Stimulated activated effector memory CD8-positive, alpha-beta T cell treated with anti-CD3 and anti-CD28 coated beads, Interleukin-12 subunit alpha, Interleukin-12 subunit beta, amount 100 ng/mL, for 72 hours (primary cell): ENCODE measurements at regions not wholly inside any gene's neighbourhood (a gene's known extent, or its start where the extent isn't known, plus 50 kb on each side); places are given as distances from the start of the nearest gene placed in this dataset.
"Not testable (repeated sequence)": the region's sequence is repeated elsewhere in the genome, so short reads cannot be mapped to it uniquely, and the experiment has no call there.

ENCODE experiments used
- ATAC-seq: fragments of 150-1000 bp; cut with Tn5 transposase; 2 replicates; pipeline ENCODE4 v1.10.0; 2021
- DNase-seq, 2 donors: peaks; one replicate each; pipeline ENCODE4 v3.0.0; 2021 to 2022; ENCODE audit warnings: low spot score in 2 of 2
- H3K27ac Mint-ChIP-seq: one replicate; pipeline ENCODE4 v1.8.0; 2022; ENCODE audit warnings: mild to moderate bottlenecking, mixed read lengths
- H3K36me3 Mint-ChIP-seq: one replicate; pipeline ENCODE4 v1.8.0; 2022; ENCODE audit warnings: mild to moderate bottlenecking, mixed read lengths
- H3K4me1 Mint-ChIP-seq: one replicate; pipeline ENCODE4 v1.8.0; 2022; ENCODE audit warnings: mixed read lengths
- H3K4me3 Mint-ChIP-seq: one replicate; pipeline ENCODE4 v1.8.0; 2022; ENCODE audit warnings: mild to moderate bottlenecking, mixed read lengths
- H3K9me3 Mint-ChIP-seq: one replicate; pipeline ENCODE4 v1.8.0; 2022; ENCODE audit warnings: mixed read lengths

DNA sequence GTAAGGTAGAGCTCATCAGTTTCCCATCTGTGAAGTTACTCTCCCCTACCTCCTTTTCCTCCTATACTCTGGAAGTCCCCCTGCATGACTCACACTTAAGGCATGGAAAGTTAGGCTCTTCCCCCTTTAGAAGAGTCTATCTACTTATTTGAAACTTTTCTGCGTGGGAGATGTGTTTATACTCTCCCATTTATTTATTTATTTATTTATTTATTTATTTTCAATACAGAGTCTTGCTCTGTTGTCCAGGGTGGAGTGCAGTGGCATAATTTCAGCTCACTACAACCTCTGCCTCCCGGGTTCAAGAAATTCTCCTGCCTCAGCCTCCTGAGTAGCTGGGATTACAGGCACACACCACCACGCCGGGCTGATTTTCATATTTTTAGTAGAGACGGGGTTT is 107.5 kb upstream of the JCAD start:
- no peak for DNase-seq
- Mint-ChIP-seq H3K27ac (no peak overlapping the region), H3K9me3 (no peaks in the 10 kb centered on the region), H3K4me3 (no peak overlapping the region), H3K36me3 (no peaks in the 10 kb centered on the region), H3K4me1 (no peaks in the 10 kb centered on the region)
- ATAC-seq, result no peak

DNA sequence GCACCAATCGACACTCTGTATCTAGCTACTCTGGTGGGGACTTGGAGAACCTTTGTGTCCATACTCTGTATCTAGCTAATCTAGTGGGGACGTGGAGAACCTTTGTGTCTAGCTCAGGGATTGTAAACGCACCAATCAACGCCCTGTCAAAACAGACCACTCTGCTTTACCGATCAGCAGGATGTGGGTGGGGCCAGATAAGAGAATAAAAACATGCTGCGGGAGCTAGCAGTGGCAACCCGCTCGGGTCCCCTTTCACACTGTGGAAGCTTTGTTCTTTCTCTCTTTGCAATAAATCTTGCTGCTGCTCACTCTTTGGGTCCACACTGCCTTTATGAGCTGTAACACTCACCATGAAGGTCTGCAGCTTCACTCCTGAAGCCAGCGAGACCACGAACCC is 104.0 kb upstream of the JCAD start:
- DNase-seq, H3K4me1 Mint-ChIP-seq, H3K9me3 Mint-ChIP-seq, ATAC-seq, H3K36me3 Mint-ChIP-seq, H3K27ac Mint-ChIP-seq: not testable (repeated sequence)
- H3K4me3 Mint-ChIP-seq, result peak overlapping the region; percentile 36

DNA sequence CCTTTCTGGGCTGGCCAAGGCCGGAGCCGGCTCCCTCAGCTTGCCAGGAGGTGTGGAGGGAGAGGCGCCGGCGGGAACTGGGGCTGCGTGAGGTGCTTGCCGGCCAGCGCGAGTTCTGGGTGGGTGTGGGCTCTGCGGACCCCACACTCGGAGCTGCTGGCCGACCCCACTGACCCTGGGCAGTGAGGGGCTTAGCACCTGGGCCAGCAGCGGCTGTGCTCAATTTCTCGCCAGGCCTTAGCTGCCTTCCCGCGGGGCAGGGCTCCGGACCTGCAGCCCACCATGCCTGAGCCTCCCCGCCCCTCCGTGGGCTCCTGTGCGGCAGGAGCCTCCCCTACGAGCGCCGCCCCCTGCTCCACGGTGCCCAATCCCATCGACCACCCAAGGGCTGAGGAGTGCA is 103.4 kb upstream of the JCAD start:
- not testable (repeated sequence) for H3K4me1 Mint-ChIP-seq, ATAC-seq, DNase-seq, H3K9me3 Mint-ChIP-seq, H3K4me3 Mint-ChIP-seq, H3K36me3 Mint-ChIP-seq, H3K27ac Mint-ChIP-seq

DNA sequence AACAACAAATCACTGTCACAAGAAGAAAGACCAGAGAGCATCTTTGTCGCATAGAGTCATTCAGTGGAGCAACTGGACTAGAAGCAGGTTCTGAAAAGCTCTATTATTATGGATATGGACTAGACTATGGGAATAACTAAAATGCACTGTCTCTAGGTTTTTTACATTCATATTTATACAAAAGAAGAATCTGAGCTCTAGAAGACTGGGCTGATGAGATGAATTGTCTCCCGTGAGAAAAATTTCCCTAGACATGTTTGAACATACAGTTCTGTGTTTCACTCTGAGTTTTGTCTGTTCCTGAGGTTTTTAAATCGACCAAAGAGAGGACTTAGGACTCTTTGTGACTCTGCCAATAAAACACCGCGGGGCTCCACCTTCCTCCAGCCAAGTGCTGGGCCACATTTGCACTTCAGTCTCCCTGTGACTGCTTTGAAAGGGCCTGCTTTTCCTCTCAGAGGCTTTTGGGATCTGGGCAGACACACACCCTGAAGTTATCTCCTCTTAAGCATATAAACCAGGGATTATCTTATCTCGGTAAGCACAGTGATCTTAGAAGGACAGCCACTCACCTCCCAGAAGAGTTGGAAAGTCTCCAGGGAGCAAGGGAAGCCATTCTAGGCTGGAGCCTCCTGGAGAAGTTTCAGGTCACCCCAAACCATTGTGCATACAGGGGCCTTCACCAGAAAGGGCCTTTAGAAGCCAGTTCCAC is 101.0 kb upstream of the JCAD start:
- no peak for DNase-seq
- H3K4me1 Mint-ChIP-seq, result no peaks in the 10 kb centered on the region
- no peak for ATAC-seq
- H3K27ac Mint-ChIP-seq, result no peak overlapping the region
- no peak overlapping the region for H3K4me3 Mint-ChIP-seq
- no peaks in the 10 kb centered on the region for H3K36me3 Mint-ChIP-seq
- no peaks in the 10 kb centered on the region for H3K9me3 Mint-ChIP-seq

GRCh38 chr10:30159614-30160013 is 100.2 kb upstream of the JCAD start:
- not testable (repeated sequence) for DNase-seq, H3K9me3 Mint-ChIP-seq, ATAC-seq, H3K27ac Mint-ChIP-seq, H3K36me3 Mint-ChIP-seq, H3K4me3 Mint-ChIP-seq, H3K4me1 Mint-ChIP-seq

- DNase-seq, result no peak
- H3K27ac Mint-ChIP-seq, result no peak overlapping the region
- no peaks in the 10 kb centered on the region for H3K9me3 Mint-ChIP-seq
- ATAC-seq, result no peak
- no peaks in the 10 kb centered on the region for H3K4me1 Mint-ChIP-seq
- H3K4me3 Mint-ChIP-seq, result no peak overlapping the region
- no peaks in the 10 kb centered on the region for H3K36me3 Mint-ChIP-seq
Measured at GRCh38 chr10:30158325-30158960, 99.1 kb upstream of the JCAD start.

GRCh38 chr10:30155401-30155800 is 96.0 kb upstream of the JCAD start:
- H3K9me3 Mint-ChIP-seq, result no peaks in the 10 kb centered on the region
- no peaks in the 10 kb centered on the region for H3K4me1 Mint-ChIP-seq
- H3K4me3 Mint-ChIP-seq, result no peak overlapping the region
- H3K36me3 Mint-ChIP-seq, result no peaks in the 10 kb centered on the region
- no peak for ATAC-seq
- H3K27ac Mint-ChIP-seq, result no peak overlapping the region
- no peak for DNase-seq

GRCh38 chr10:30154561-30154960 is 95.2 kb upstream of the JCAD start:
- DNase-seq, result no peak
- Mint-ChIP-seq H3K27ac (no peak overlapping the region), H3K36me3 (no peaks in the 10 kb centered on the region)

DNA sequence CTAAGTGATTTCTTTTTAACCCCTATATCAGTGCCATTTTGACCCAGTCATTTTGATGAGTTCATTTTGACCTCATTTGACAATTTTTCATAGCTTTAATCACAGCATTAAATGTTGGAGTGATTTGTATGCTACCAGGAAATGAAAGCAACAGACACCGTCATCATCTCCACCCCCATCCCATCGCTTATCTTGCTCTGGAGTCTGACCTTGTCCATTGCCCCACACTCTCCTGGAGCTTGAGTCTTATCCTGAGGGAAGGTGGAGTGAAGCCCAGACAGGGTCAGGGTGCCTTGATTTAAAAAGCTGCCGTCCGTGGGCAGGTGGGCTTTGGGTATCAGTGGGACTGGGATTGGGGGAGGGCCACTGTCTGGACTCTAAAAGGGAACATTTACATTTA is 94.7 kb upstream of the JCAD start:
- ATAC-seq, result no peak
- no peak overlapping the region for H3K4me3 Mint-ChIP-seq
- no peak overlapping the region for H3K27ac Mint-ChIP-seq

More at GRCh38 chr10:30154561-30154960, 95.2 kb upstream of the JCAD start:
- Mint-ChIP-seq H3K4me1 (no peaks in the 10 kb centered on the region), H3K9me3 (no peaks in the 10 kb centered on the region), H3K4me3 (no peak overlapping the region)
- no peak for ATAC-seq

DNA sequence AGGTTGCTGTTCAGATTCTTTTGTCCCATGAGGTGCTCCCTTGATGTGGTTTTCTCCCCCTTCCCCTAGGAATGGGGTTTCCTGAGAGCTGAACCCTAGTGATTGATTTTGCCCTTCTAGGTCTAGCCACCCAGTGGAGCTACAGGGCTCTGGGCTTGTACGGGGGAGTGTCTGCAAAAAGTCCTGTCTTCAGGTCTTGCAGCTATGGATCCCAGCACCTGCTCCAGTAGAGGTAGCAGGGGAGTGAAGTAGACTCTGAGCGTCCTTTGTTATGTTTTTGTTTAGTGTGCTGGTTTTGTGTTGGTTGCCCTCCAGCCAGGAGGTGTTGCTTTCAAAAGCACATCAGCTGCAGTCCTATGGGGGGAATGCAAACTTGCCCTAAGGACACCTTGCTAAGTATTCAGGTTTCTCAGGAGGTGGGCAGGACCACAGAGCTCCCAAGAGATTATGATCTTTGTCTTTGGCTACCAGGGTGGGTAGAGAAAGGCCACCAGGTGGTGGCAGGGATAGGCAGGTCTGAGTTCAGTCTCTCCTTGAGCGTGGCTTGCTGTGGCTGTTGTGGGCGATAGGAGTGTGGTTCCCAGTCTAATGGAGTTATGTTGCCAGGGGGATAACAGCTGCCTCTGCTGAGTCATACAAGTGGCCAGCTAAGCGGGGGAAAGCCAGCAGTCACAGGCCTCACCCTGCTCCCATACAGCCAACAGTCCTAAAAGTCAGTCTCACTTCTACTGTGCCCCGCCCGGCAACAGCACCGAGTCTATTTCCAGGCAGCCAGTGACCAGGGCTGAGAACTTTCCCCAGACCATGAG is 92.4 kb upstream of the JCAD start:
- DNase-seq, result no peak
- no peak overlapping the region for H3K27ac Mint-ChIP-seq

More for the DNA sequence above, 94.7 kb upstream of the JCAD start:
- Mint-ChIP-seq H3K36me3 (no peaks in the 10 kb centered on the region), H3K9me3 (no peaks in the 10 kb centered on the region), H3K4me1 (no peaks in the 10 kb centered on the region)
- no peak for DNase-seq

GRCh38 chr10:30141423-30141822 is 82.0 kb upstream of the JCAD start:
- DNase-seq (no peak), ATAC-seq (no peak)
- H3K4me1 Mint-ChIP-seq, result no peaks in the 10 kb centered on the region
- H3K36me3 Mint-ChIP-seq, result no peaks in the 10 kb centered on the region
- H3K4me3 Mint-ChIP-seq, result no peak overlapping the region
- no peak overlapping the region for H3K27ac Mint-ChIP-seq
- peaks cover 4% of the 10 kb centered on the region for H3K9me3 Mint-ChIP-seq

More for the DNA sequence above, 92.4 kb upstream of the JCAD start:
- Mint-ChIP-seq H3K4me3 (no peak overlapping the region), H3K36me3 (no peaks in the 10 kb centered on the region), H3K4me1 (no peaks in the 10 kb centered on the region), H3K9me3 (no peaks in the 10 kb centered on the region)
- peak; percentile 24 for ATAC-seq

GRCh38 chr10:30134171-30134945 is 75.0 kb upstream of the JCAD start:
- H3K27ac Mint-ChIP-seq, result no peak overlapping the region
- H3K4me1 Mint-ChIP-seq, result no peaks in the 10 kb centered on the region
- DNase-seq, result no peak
- no peaks in the 10 kb centered on the region for H3K36me3 Mint-ChIP-seq
- H3K4me3 Mint-ChIP-seq, result no peak overlapping the region
- no peak for ATAC-seq
- H3K9me3 Mint-ChIP-seq, result no peaks in the 10 kb centered on the region

- no peak for DNase-seq
- H3K36me3 Mint-ChIP-seq, result no peaks in the 10 kb centered on the region
- no peak overlapping the region for H3K4me3 Mint-ChIP-seq
- no peak for ATAC-seq
- H3K27ac Mint-ChIP-seq, result no peak overlapping the region
- no peaks in the 10 kb centered on the region for H3K9me3 Mint-ChIP-seq
- no peaks in the 10 kb centered on the region for H3K4me1 Mint-ChIP-seq
Measured at GRCh38 chr10:30133198-30133597, 73.8 kb upstream of the JCAD start.

DNA sequence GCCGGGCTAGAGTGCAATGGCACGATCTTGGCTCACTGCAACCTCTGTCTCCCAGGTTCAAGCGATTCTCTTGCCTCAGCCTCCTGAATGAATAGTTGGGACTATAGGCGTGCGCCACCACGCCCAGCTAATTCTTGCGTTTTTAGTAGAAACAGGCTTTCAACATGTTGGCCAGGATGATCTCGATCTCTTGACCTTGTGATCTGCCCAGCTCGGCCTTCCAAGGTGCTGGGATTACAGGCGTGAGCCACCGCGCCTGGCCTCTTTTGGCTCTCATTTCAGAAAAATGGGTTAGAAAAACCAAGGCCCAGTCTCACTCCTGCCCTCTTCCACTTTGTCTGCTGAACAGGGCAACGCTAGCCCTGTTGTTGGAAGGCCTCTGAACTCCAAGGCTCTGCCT is 72.0 kb upstream of the JCAD start:
- not testable (repeated sequence) for H3K4me3 Mint-ChIP-seq, H3K36me3 Mint-ChIP-seq, H3K9me3 Mint-ChIP-seq, DNase-seq, H3K27ac Mint-ChIP-seq, H3K4me1 Mint-ChIP-seq, ATAC-seq

DNA sequence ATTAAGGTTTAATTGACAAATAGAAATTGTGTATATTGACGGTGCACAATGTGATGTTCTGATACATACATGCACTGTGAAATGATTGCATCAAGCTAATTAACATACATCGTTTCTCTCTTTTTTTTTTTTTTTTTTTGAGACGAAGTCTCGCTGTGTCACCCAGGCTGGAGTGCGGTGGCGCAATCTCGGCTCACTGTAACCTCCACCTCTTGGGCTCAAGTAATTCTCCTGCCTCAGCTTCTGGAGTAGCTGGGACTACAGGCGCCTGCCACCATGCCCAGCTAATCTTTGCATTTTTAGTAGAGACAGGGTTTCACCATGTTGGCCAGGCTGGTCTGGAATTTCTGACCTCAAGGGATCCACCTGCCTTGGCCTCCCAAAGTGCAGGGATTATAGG is 69.9 kb upstream of the JCAD start:
- DNase-seq, H3K9me3 Mint-ChIP-seq: not testable (repeated sequence)

More for the DNA sequence above, 69.9 kb upstream of the JCAD start:
- ATAC-seq, H3K4me3 Mint-ChIP-seq, H3K27ac Mint-ChIP-seq, H3K36me3 Mint-ChIP-seq, H3K4me1 Mint-ChIP-seq: not testable (repeated sequence)
